T-cell (primary cell): ENCODE measurements at regions not wholly inside any gene's neighbourhood (a gene's known extent, or its start where the extent isn't known, plus 50 kb on each side); places are given as distances from the start of the nearest gene placed in this dataset.

Source experiments
- ATAC-seq, 4 experiments: fragments of 200-7000 bp in 3 of 4; fragments of 150-1000 bp in 1 of 4; cut with Tn5 transposase; replicated peaks in 1 of 4; 1 replicate in 3 of 4; 2 replicates in 1 of 4; pipeline ENCODE4 v1.10.0; 2021; ENCODE audit warnings: moderate library complexity in 3 of 4, mild to moderate bottlenecking in 2 of 4, moderate number of reproducible peaks in 1 of 4
- CTCF ChIA-PET, 2 donors: fragments of 300-600 bp; sonication (Branson Sonifier 250); formaldehyde crosslinking; loops; one replicate each; lab custom pipeline; 2022; ENCODE audit warnings: antibody characterized with exemption in 2 of 2; lab: Charles Lee
- POLR2A ChIA-PET, 2 donors: fragments of 300-600 bp; sonication (Branson Sonifier 250); formaldehyde crosslinking; loops; one replicate each; lab custom pipeline; 2022; ENCODE audit warnings: antibody characterized with exemption in 2 of 2; lab: Charles Lee
- DNase-seq, 35 experiments: peaks; one replicate each; pipeline versions ENCODE4 v3.0.0 to v3.0.0-alpha.2; 2013 to 2023
- H3K27ac ChIP-seq: one replicate; pipeline ENCODE4 v1.5.1; 2013; ENCODE audit warnings: low read length
- H3K27me3 ChIP-seq, 2 experiments: replicated peaks in 1 of 2; 1 replicate in 1 of 2; 2 replicates in 1 of 2; pipeline versions ENCODE4 v1.6.1 to v1.7.0; 2013; ENCODE audit warnings: low read length in 1 of 2, mixed read lengths in 1 of 2; ENCODE audit not compliant: control insufficient read depth in 2 of 2, insufficient read depth in 2 of 2; ENCODE audit errors: extremely low read depth in 1 of 2
- H3K36me3 ChIP-seq, 2 donors: 1 replicate in 1 of 2; 2 replicates in 1 of 2; pipeline versions ENCODE4 v1.6.1 to v1.7.0; 2013; ENCODE audit warnings: low read length in 1 of 2; ENCODE audit not compliant: control insufficient read depth in 2 of 2, insufficient read depth in 1 of 2; ENCODE audit errors: extremely low read depth in 1 of 2
- H3K4me1 ChIP-seq, 2 experiments: 1 replicate in 1 of 2; 2 replicates in 1 of 2; pipeline versions ENCODE4 v1.6.1 to v1.7.0; 2013; ENCODE audit warnings: low read length in 2 of 2, mixed read lengths in 1 of 2; ENCODE audit not compliant: insufficient read depth in 2 of 2, control insufficient read depth in 1 of 2; ENCODE audit errors: extremely low read depth in 1 of 2
- H3K4me3 ChIP-seq, 2 donors: 1 replicate in 1 of 2; 2 replicates in 1 of 2; pipeline versions ENCODE4 v1.5.1 to v1.7.0; 2013; ENCODE audit warnings: mild to moderate bottlenecking in 2 of 2, low read length in 1 of 2, moderate library complexity in 1 of 2; ENCODE audit not compliant: control insufficient read depth in 1 of 2; ENCODE audit errors: extremely low read depth in 1 of 2
- H3K9me3 ChIP-seq: 2 replicates; pipeline ENCODE4 v1.7.0; 2013
- H3K27ac Mint-ChIP-seq, 2 donors: one replicate each; pipeline ENCODE4 v1.8.0; 2020 to 2021; ENCODE audit warnings: mild to moderate bottlenecking in 2 of 2, mixed read lengths in 2 of 2
- H3K27me3 Mint-ChIP-seq, 2 donors: one replicate each; pipeline ENCODE4 v1.8.0; 2021 to 2022; ENCODE audit warnings: mixed read lengths in 2 of 2
- H3K36me3 Mint-ChIP-seq: one replicate; pipeline ENCODE4 v1.8.0; 2021; ENCODE audit warnings: mixed read lengths
- H3K4me1 Mint-ChIP-seq, 3 donors: one replicate each; pipeline ENCODE4 v1.8.0; 2020 to 2022; ENCODE audit warnings: mixed read lengths in 3 of 3, mild to moderate bottlenecking in 1 of 3
- H3K4me3 Mint-ChIP-seq, 3 donors: one replicate each; pipeline ENCODE4 v1.8.0; 2020 to 2022; ENCODE audit warnings: mild to moderate bottlenecking in 3 of 3, mixed read lengths in 3 of 3, moderate library complexity in 3 of 3
- H3K9me3 Mint-ChIP-seq, 3 donors: one replicate each; pipeline ENCODE4 v1.8.0; 2020 to 2022; ENCODE audit warnings: mixed read lengths in 3 of 3
- WGBS: methylation state at CpG from one replicate; pipeline ENCODE4 v1.1.5; 2013; ENCODE audit warnings: missing lambda C conversion rate; ENCODE audit not compliant: insufficient coverage; 5-methylcytosine and 5-hydroxymethylcytosine counted together

- ATAC-seq (no peak), DNase-seq (no peak)
- Histone ChIP-seq H3K9me3 (no peaks in the 10 kb centered on the region), H3K27ac (no peak overlapping the region), H3K4me3 (no peak overlapping the region), H3K27me3 (no peaks in the 10 kb centered on the region), H3K36me3 (no peaks in the 10 kb centered on the region), H3K4me1 (no peaks in the 10 kb centered on the region)
- Mint-ChIP-seq H3K4me1 (no peaks in the 10 kb centered on the region), H3K36me3 (no peaks in the 10 kb centered on the region), H3K27ac (no peak overlapping the region), H3K27me3 (no peaks in the 10 kb centered on the region), H3K4me3 (no peak overlapping the region), H3K9me3 (peaks cover 0 to 2% (median 0%) of the 10 kb centered on the region in 3 donors)
- ChIA-PET POLR2A (no interaction called here), CTCF (no interaction called here)
- no CpG with 5 or more reads among the region's 2 CpGs for WGBS
These were observed 662.1 kb upstream of the MEF2C start for GRCh38 chr5:89545076-89545475.

GRCh38 chr5:89542736-89543135 is 659.8 kb upstream of the MEF2C start:
- Histone ChIP-seq H3K27me3 (no peaks in the 10 kb centered on the region), H3K27ac (no peak overlapping the region), H3K9me3 (no peaks in the 10 kb centered on the region), H3K4me3 (no peak overlapping the region), H3K36me3 (no peaks in the 10 kb centered on the region), H3K4me1 (no peaks in the 10 kb centered on the region)
- H3K36me3 Mint-ChIP-seq, result no peaks in the 10 kb centered on the region
- no peak overlapping the region for H3K27ac Mint-ChIP-seq
- no peak overlapping the region for H3K4me3 Mint-ChIP-seq
- peaks cover 0 to 2% (median 0%) of the 10 kb centered on the region in 3 donors for H3K9me3 Mint-ChIP-seq
- no peaks in the 10 kb centered on the region for H3K27me3 Mint-ChIP-seq
- ATAC-seq, result no peak
- ChIA-PET CTCF (no interaction called here), POLR2A (no interaction called here)
- no peaks in the 10 kb centered on the region for H3K4me1 Mint-ChIP-seq
- no CpG with 5 or more reads among the region's 3 CpGs for WGBS
- no peak for DNase-seq

GRCh38 chr5:89537800-89538199 is 654.8 kb upstream of the MEF2C start:
- Mint-ChIP-seq H3K36me3 (no peaks in the 10 kb centered on the region), H3K9me3 (no peaks in the 10 kb centered on the region), H3K27ac (no peak overlapping the region), H3K4me3 (no peak overlapping the region), H3K4me1 (no peaks in the 10 kb centered on the region), H3K27me3 (no peaks in the 10 kb centered on the region)
- DNase-seq, result no peak
- no peak overlapping the region for H3K27ac ChIP-seq
- no peaks in the 10 kb centered on the region for H3K4me1 ChIP-seq
- no peaks in the 10 kb centered on the region for H3K36me3 ChIP-seq
- no CpG with 5 or more reads among the region's 2 CpGs for WGBS
- ATAC-seq, result no peak
- ChIA-PET POLR2A (no interaction called here), CTCF (no interaction called here)
- no peaks in the 10 kb centered on the region for H3K9me3 ChIP-seq
- H3K27me3 ChIP-seq, result no peaks in the 10 kb centered on the region
- H3K4me3 ChIP-seq, result no peak overlapping the region

GRCh38 chr5:89536020-89536419 is 653.0 kb upstream of the MEF2C start:
- WGBS, result no CpG with 5 or more reads among the region's 2 CpGs
- Histone ChIP-seq H3K4me3 (no peak overlapping the region), H3K27me3 (no peaks in the 10 kb centered on the region), H3K27ac (no peak overlapping the region), H3K4me1 (no peaks in the 10 kb centered on the region), H3K9me3 (no peaks in the 10 kb centered on the region), H3K36me3 (no peaks in the 10 kb centered on the region)
- DNase-seq (no peak), ATAC-seq (no peak)
- Mint-ChIP-seq H3K27ac (no peak overlapping the region), H3K9me3 (no peaks in the 10 kb centered on the region), H3K27me3 (no peaks in the 10 kb centered on the region), H3K4me3 (no peak overlapping the region), H3K4me1 (no peaks in the 10 kb centered on the region), H3K36me3 (no peaks in the 10 kb centered on the region)
- CTCF ChIA-PET, result no interaction called here
- POLR2A ChIA-PET, result no interaction called here

- ATAC-seq (no peak), DNase-seq (no peak)
- CTCF ChIA-PET, result no interaction called here
- H3K4me3 ChIP-seq, result no peak overlapping the region
- no peaks in the 10 kb centered on the region for H3K36me3 ChIP-seq
- H3K4me1 Mint-ChIP-seq, result no peaks in the 10 kb centered on the region
- no peak overlapping the region for H3K4me3 Mint-ChIP-seq
- no peaks in the 10 kb centered on the region for H3K9me3 ChIP-seq
- no peaks in the 10 kb centered on the region for H3K27me3 ChIP-seq
- no peaks in the 10 kb centered on the region for H3K27me3 Mint-ChIP-seq
- H3K36me3 Mint-ChIP-seq, result no peaks in the 10 kb centered on the region
- H3K4me1 ChIP-seq, result no peaks in the 10 kb centered on the region
- no peaks in the 10 kb centered on the region for H3K9me3 Mint-ChIP-seq
- POLR2A ChIA-PET, result no interaction called here
- H3K27ac Mint-ChIP-seq, result no peak overlapping the region
- 82% methylated on average over 1 of the region's 2 CpGs for WGBS
- no peak overlapping the region for H3K27ac ChIP-seq
These were observed 652.4 kb upstream of the MEF2C start for GRCh38 chr5:89535411-89535810.

- Histone ChIP-seq H3K36me3 (no peaks in the 10 kb centered on the region), H3K27ac (no peak overlapping the region), H3K27me3 (no peaks in the 10 kb centered on the region), H3K9me3 (no peaks in the 10 kb centered on the region), H3K4me3 (no peak overlapping the region), H3K4me1 (no peaks in the 10 kb centered on the region)
- H3K27me3 Mint-ChIP-seq, result no peaks in the 10 kb centered on the region
- ChIA-PET POLR2A (no interaction called here), CTCF (no interaction called here)
- no peaks in the 10 kb centered on the region for H3K36me3 Mint-ChIP-seq
- no peaks in the 10 kb centered on the region for H3K9me3 Mint-ChIP-seq
- peaks cover 0 to under 1% (median 0%) of the 10 kb centered on the region in 3 donors for H3K4me1 Mint-ChIP-seq
- no peak for DNase-seq
- H3K4me3 Mint-ChIP-seq, result no peak overlapping the region
- H3K27ac Mint-ChIP-seq, result no peak overlapping the region
- ATAC-seq, result no peak
These were observed 651.3 kb upstream of the MEF2C start for GRCh38 chr5:89534331-89534730.

GRCh38 chr5:89524785-89525184 is 641.8 kb upstream of the MEF2C start:
- Histone ChIP-seq H3K27me3 (no peaks in the 10 kb centered on the region), H3K36me3 (no peaks in the 10 kb centered on the region), H3K4me1 (no peaks in the 10 kb centered on the region), H3K4me3 (no peak overlapping the region), H3K9me3 (no peaks in the 10 kb centered on the region), H3K27ac (no peak overlapping the region)
- no peaks in the 10 kb centered on the region for H3K27me3 Mint-ChIP-seq
- no peak overlapping the region for H3K27ac Mint-ChIP-seq
- peaks cover 0 to 23% (median 6%) of the 10 kb centered on the region in 3 donors for H3K9me3 Mint-ChIP-seq
- H3K36me3 Mint-ChIP-seq, result no peaks in the 10 kb centered on the region
- ATAC-seq, result no peak
- POLR2A ChIA-PET, result no interaction called here
- CTCF ChIA-PET, result no interaction called here
- WGBS, result no CpG with 5 or more reads among the region's 3 CpGs
- no peak for DNase-seq
- H3K4me1 Mint-ChIP-seq, result peaks cover 0 to 4% (median 0%) of the 10 kb centered on the region in 3 donors
- H3K4me3 Mint-ChIP-seq, result no peak overlapping the region
